K562 (cell line): ENCODE measurements at regions not wholly inside any gene's neighbourhood (a gene's known extent, or its start where the extent isn't known, plus 50 kb on each side); places are given as distances from the start of the nearest gene placed in this dataset.

Experiments used
- ATAC-seq: fragments of 200-7000 bp; cut with Tn5 transposase; 3 replicates; pipeline ENCODE4 v1.9.1; 2020; ENCODE audit warnings: moderate library complexity
- BruUV-seq: library from RNA; stranded (reverse); fragments of 400-500 nt; replicated peaks from 2 replicates; lab custom pipeline; 2021; lab: Mats Ljungman, UMichigan
- CTCF ChIA-PET: fragments of 300-600 bp; formaldehyde crosslinking; extraction: SDS; loops from one replicate; lab custom pipeline; 2021; ENCODE audit warnings: low intra/inter-chr PET ratio; lab: Yijun Ruan, JAX
- POLR2A ChIA-PET: fragments of 300-600, 350-650 bp; sonication (Branson Sonifier 250); formaldehyde crosslinking; extraction: SDS; loops from one replicate; lab custom pipeline; 2021; ENCODE audit warnings: antibody characterized with exemption, inconsistent platforms; lab: Yijun Ruan, JAX
- DNase-seq, 4 experiments: peaks; one replicate each; pipeline versions ENCODE4 v3.0.0 to v3.0.0-alpha.2; 2011 to 2018; ENCODE audit warnings: low spot score in 3 of 4, mixed read lengths in 3 of 4; ENCODE audit errors: extremely low read depth in 1 of 4
- FAIRE-seq: peaks from 2 replicates; lab custom pipeline; 2011; peaks lifted over from hg19 to GRCh38; lab: Jason Lieb, UNC
- H2AFZ ChIP-seq: 2 replicates; pipeline ENCODE4 v1.6.0; 2011; ENCODE audit warnings: low read depth, low read length, control low read depth, inconsistent platforms
- H3K27ac ChIP-seq: fragments of 200-600 bp; 3 replicates; pipeline ENCODE4 v1.8.0; 2011; ENCODE audit warnings: low read depth, mild to moderate bottlenecking, control low read depth, inconsistent platforms, low read length, moderate library complexity, mixed read lengths; ENCODE audit errors: extremely low read depth
- H3K27me3 ChIP-seq, 2 experiments: fragments of 300-600 bp in 1 of 2; 2 replicates in 1 of 2; 3 replicates in 1 of 2; pipeline versions ENCODE4 v1.6.0 to v1.8.0; 2011; ENCODE audit warnings: inconsistent platforms in 2 of 2, low read length in 2 of 2, mild to moderate bottlenecking in 1 of 2, mixed read lengths in 1 of 2, moderate library complexity in 1 of 2; ENCODE audit not compliant: control insufficient read depth in 2 of 2, insufficient read depth in 2 of 2
- H3K36me3 ChIP-seq: fragments of 300-600 bp; 3 replicates; pipeline ENCODE4 v1.8.0; 2011; ENCODE audit warnings: mild to moderate bottlenecking, low read length, inconsistent platforms; ENCODE audit not compliant: control insufficient read depth, insufficient read depth
- H3K4me1 ChIP-seq, 2 experiments: fragments of 200-600 bp in 1 of 2; replicated peaks in 1 of 2; 2 replicates in 1 of 2; 3 replicates in 1 of 2; pipeline versions ENCODE4 v1.5.1 to v1.8.0; 2011; ENCODE audit warnings: inconsistent platforms in 2 of 2, low read length in 2 of 2, mild to moderate bottlenecking in 1 of 2, mixed read lengths in 1 of 2, moderate library complexity in 1 of 2; ENCODE audit not compliant: control insufficient read depth in 2 of 2, insufficient read depth in 2 of 2
- H3K4me2 ChIP-seq: 2 replicates; pipeline ENCODE4 v1.6.1; 2011; ENCODE audit warnings: low read length, control low read depth, inconsistent platforms, mixed read lengths; ENCODE audit not compliant: insufficient read depth
- H3K4me3 ChIP-seq: fragments of 200-600 bp; sonication (generic), shearing (Covaris generic); 2 replicates; pipeline ENCODE4 v1.5.1; 2016; ENCODE audit warnings: control low read depth, inconsistent platforms
- H3K79me2 ChIP-seq: fragments of 200-600 bp; 3 replicates; pipeline ENCODE4 v1.8.0; 2011; ENCODE audit warnings: low read length, inconsistent platforms; ENCODE audit not compliant: control insufficient read depth, insufficient read depth
- H3K9ac ChIP-seq, 2 experiments: 2 replicates each; pipeline versions ENCODE4 v1.6.0 to v1.6.1; 2011; ENCODE audit warnings: low read depth in 2 of 2, low read length in 2 of 2, control low read depth in 1 of 2, inconsistent platforms in 1 of 2, mild to moderate bottlenecking in 1 of 2, mixed read lengths in 1 of 2; ENCODE audit not compliant: insufficient read depth in 1 of 2
- H3K9me1 ChIP-seq: one replicate; pipeline ENCODE4 v1.6.0; 2011; ENCODE audit warnings: inconsistent platforms, mild to moderate bottlenecking, low read length, moderate library complexity; ENCODE audit not compliant: control insufficient read depth, insufficient read depth
- H3K9me3 ChIP-seq: replicated peaks from 2 replicates; pipeline ENCODE4 v1.5.1; 2011; ENCODE audit warnings: low read depth, low read length, inconsistent platforms; ENCODE audit not compliant: control insufficient read depth, insufficient read depth
- H4K20me1 ChIP-seq: replicated peaks from 2 replicates; pipeline ENCODE4 v1.6.1; 2011; ENCODE audit warnings: low read length, inconsistent platforms, mixed read lengths; ENCODE audit not compliant: control insufficient read depth, insufficient read depth
- CEBPB ChIP-seq: fragments of 450-650 bp; IDR thresholded peaks from 2 replicates; pipeline ENCODE4 v1.6.1; 2016; ENCODE audit warnings: missing genetic modification characterization, missing compliant biosample characterization
- CEBPG ChIP-seq, 3 experiments: fragments of 200-800 bp in 1 of 3; sonication (Bioruptor generic) in 1 of 3; sonication (generic) in 1 of 3; formaldehyde crosslinking in 1 of 3; IDR thresholded peaks in 2 of 3; conservative IDR thresholded peaks in 1 of 3; 2 replicates each; pipeline versions ENCODE4 v1.6.1 to v1.8.0; 2016 to 2022; ENCODE audit warnings: missing compliant biosample characterization in 2 of 3, missing genetic modification characterization in 2 of 3, mild to moderate bottlenecking in 1 of 3, missing genetic modification reagents in 1 of 3
- CREBBP ChIP-seq: IDR thresholded peaks from one replicate; pipeline ENCODE4 v1.6.1; 2012; ENCODE audit warnings: low read depth, mild to moderate bottlenecking, control low read depth, inconsistent platforms, low read length
- FOSL1 ChIP-seq: fragments of 200-800 bp; sonication (Bioruptor generic); conservative IDR thresholded peaks from 2 replicates; pipeline ENCODE4 v1.6.1; 2016; ENCODE audit warnings: missing genetic modification characterization, missing compliant biosample characterization
- GTF2B ChIP-seq: IDR thresholded peaks from 2 replicates; pipeline ENCODE4 v1.6.1; 2011; ENCODE audit not compliant: insufficient read length; ENCODE audit errors: extremely low read depth
- HMG20B ChIP-seq: fragments of 250-450 bp; sonication (Bioruptor Pico); IDR thresholded peaks from 2 replicates; pipeline ENCODE4 v1.5.0; 2021; ENCODE audit warnings: mild to moderate bottlenecking
- JUND ChIP-seq, 2 experiments: IDR thresholded peaks; 2 replicates in 1 of 2; 3 replicates in 1 of 2; pipeline ENCODE4 v1.6.1; 2011; ENCODE audit warnings: borderline replicate concordance in 2 of 2, low read depth in 2 of 2, low read length in 2 of 2, improper control_type of control experiment in 1 of 2, missing biosample characterization in 1 of 2, missing genetic modification characterization in 1 of 2, missing genetic modification reagents in 1 of 2
- RBBP5 ChIP-seq: fragments of 200-600 bp; sonication (generic); IDR thresholded peaks from 2 replicates; pipeline ENCODE4 v1.6.1; 2012; ENCODE audit warnings: borderline replicate concordance, mild to moderate bottlenecking, low read length, control low read depth, inconsistent platforms; ENCODE audit not compliant: insufficient read depth, poor library complexity, severe bottlenecking
- ZNF133 ChIP-seq: fragments of 250-450 bp; sonication (Bioruptor Pico); IDR thresholded peaks from 2 replicates; pipeline ENCODE4 v1.4.0; 2020; ENCODE audit warnings: mild to moderate bottlenecking
- WGBS: fragments of 100-300 bp; shearing (Covaris generic); methylation state at CpG from one replicate; pipeline ENCODE4 v1.1.6; 2016; ENCODE audit warnings: low coverage, mixed read lengths; ENCODE audit not compliant: insufficient coverage; ENCODE audit errors: missing lambda C conversion rate; 5-methylcytosine and 5-hydroxymethylcytosine counted together
- in situ Hi-C: fragments of 300-500 bp; cut with MboI; formaldehyde crosslinking; loops from 4 replicates; pipeline ENCODE4 v1.15.0; 2018; ENCODE audit warnings: inconsistent platforms, mixed read lengths
- intact Hi-C: fragments of 100-400 bp; cut with micrococcal nuclease; formaldehyde crosslinking; loops from 2 replicates; pipeline ENCODE4 v1.14.2; 2022

GRCh38 chr3:34024447-34025240 is 226.2 kb downstream of the PDCD6IP start:
- no TSS peak for BruUV-seq
- POLR2A ChIA-PET: interaction anchor here (0.6 to 1.9 kb wide), 5 partner anchors 10 to 879 kb away, joined by 3 to 9 read pairs (median 3); no protein-coding TSS in a partner anchor
- FAIRE-seq: no peak

More at GRCh38 chr3:34024447-34025240, 226.2 kb downstream of the PDCD6IP start:
- no peak for DNase-seq
- Histone ChIP-seq H3K4me3 (no peak overlapping the region), H3K9ac (no peak overlapping the region), H3K9me3 (no peaks in the 10 kb centered on the region), H3K79me2 (no peaks in the 10 kb centered on the region), H3K27me3 (no peaks in the 10 kb centered on the region), H4K20me1 (no peaks in the 10 kb centered on the region), H3K36me3 (no peaks in the 10 kb centered on the region), H3K27ac (no peak overlapping the region), H3K4me2 (no peak overlapping the region), H3K9me1 (no peaks in the 10 kb centered on the region), H2AFZ (no peak overlapping the region)
- intact Hi-C loops: no loop called here
- no peak for ATAC-seq
- in situ Hi-C loops: loop anchor here (25.0 kb wide), 1 partner anchor 663 kb away; no protein-coding TSS in a partner anchor
- 6% methylated on average over 3 of the region's 3 CpGs for WGBS
- TF ChIP-seq CEBPG (CRISPR knock-in tag; IDR thresholded peaks at IDR 0.05): no peak
- 0 out of 4 replicates have a peak, but pooled peaks of 1 of the 2 experiments have one; percentile 18 for TF ChIP-seq CEBPG (tag; conservative IDR thresholded peaks at IDR 0.05 in 1 of 2, IDR thresholded peaks at IDR 0.05 in 1 of 2)
- TF ChIP-seq GTF2B: no peak
- no peak for TF ChIP-seq HMG20B (CRISPR knock-in tag)
- TF ChIP-seq FOSL1 (tag): no peak
- no peak for TF ChIP-seq RBBP5
- TF ChIP-seq JUND (IDR thresholded peaks at IDR 0.05; ENCODE audit: borderline replicate concordance, low read depth, low read length): no peak
- TF ChIP-seq JUND (tag; IDR thresholded peaks at IDR 0.05; ENCODE audit: borderline replicate concordance, low read depth, low read length): no peak
- no peak for TF ChIP-seq ZNF133 (CRISPR knock-in tag)
- no peak for TF ChIP-seq CREBBP
- TF ChIP-seq CEBPB: peak; percentile 69
- TF ChIP-seq, all 486 proteins: peak for 2
- H3K4me1 ChIP-seq: no peaks in the 10 kb centered on the region
- CTCF ChIA-PET: no interaction called here
